GM12875 (cell line): ENCODE measurements at regions not wholly inside any gene's neighbourhood (a gene's known extent, or its start where the extent isn't known, plus 50 kb on each side); places are given as distances from the start of the nearest gene placed in this dataset.
"Not testable (repeated sequence)": the region's sequence is repeated elsewhere in the genome, so short reads cannot be mapped to it uniquely, and the experiment has no call there.

Experiments used
- H3K4me3 ChIP-seq: one replicate; pipeline ENCODE4 v1.5.1; 2011; ENCODE audit warnings: low read depth, low read length, control low read depth
- CTCF ChIP-seq: IDR thresholded peaks from 2 replicates; pipeline ENCODE4 v1.5.1; 2011; ENCODE audit warnings: low read depth, mild to moderate bottlenecking, control low read depth, inconsistent platforms, low read length, moderate library complexity, borderline replicate concordance; ENCODE audit not compliant: insufficient read depth

DNA sequence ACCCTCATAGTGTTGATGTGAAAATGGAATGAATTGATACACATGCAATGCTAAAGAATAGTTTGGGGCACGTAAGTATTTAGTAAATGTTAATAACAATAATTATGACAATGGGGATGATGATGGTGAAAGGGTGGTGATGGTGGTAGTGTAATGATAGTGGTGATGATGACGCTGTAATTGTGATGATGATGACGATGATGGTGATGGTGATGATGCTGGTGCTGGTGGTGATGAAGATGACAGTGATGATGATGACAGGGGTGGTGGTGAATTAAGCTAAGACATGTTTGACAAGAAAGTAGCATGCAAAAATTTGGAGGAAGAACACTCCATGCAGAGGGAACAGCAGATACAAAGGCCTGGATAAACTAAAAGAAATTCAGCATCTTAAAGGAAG lies 364.4 kb upstream of the API5 start:
- no peak for TF ChIP-seq CTCF
- no peak overlapping the region for H3K4me3 ChIP-seq

DNA sequence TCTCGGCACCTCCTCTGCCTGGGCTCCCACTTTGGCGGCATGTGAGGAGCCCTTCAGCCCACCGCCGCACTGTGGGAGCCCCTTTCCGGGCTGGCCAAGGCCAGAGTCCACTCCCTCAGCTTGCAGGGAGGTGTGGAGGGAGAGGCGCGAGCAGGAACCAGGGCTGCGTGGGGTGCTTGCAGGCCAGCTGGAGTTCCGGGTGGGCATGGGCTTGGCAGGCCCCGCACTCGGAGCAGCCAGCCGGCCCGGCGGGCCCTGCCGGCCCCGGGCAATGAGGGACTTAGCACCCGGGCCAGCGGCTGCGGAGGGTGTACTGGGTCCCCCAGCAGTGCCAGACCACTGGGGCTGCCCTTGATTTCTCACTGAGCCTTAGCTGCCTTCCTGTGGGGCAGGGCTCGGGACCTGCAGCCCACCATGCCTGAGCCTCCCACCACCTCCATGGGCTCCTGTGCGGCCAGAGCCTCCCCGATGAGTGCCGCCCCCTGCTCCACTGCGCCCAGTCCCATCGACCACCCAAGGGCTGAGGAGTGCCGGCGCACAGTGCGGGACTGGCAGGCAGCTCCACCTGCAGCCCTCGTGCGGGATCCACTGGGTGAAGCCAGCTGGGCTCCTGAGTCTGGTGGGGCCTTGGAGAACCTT lies 361.9 kb upstream of the API5 start:
- H3K4me3 ChIP-seq: not testable (repeated sequence)

GRCh38 chr11:42951266-42951665 lies 360.5 kb upstream of the API5 start:
- no peak overlapping the region for H3K4me3 ChIP-seq
- TF ChIP-seq CTCF: no peak

- TF ChIP-seq CTCF: no peak
- no peak overlapping the region for H3K4me3 ChIP-seq
Measured at GRCh38 chr11:42957831-42958230, 354.0 kb upstream of the API5 start.

DNA sequence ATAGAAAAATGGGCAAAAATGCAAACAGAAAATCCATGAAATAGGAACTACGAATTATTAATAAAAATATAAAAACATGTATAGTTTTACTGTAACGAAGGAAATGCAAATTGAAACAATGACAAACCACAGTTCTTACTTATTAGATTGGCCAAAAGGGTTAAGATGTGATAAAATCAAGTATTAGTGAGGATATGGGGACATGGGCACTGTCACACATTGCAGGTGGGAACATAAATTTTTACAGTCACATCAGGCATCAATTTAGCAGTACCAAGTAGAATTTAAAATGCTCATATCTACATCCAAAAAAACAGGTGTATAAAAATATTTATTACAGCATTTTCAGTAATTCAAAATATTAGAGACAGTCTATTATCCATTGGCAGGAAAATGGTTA lies 353.2 kb upstream of the API5 start:
- H3K4me3 ChIP-seq: no peak overlapping the region
- TF ChIP-seq CTCF: no peak

- no peak overlapping the region for H3K4me3 ChIP-seq
- no peak for TF ChIP-seq CTCF
Measured at GRCh38 chr11:42960521-42961088, 351.2 kb upstream of the API5 start.

DNA sequence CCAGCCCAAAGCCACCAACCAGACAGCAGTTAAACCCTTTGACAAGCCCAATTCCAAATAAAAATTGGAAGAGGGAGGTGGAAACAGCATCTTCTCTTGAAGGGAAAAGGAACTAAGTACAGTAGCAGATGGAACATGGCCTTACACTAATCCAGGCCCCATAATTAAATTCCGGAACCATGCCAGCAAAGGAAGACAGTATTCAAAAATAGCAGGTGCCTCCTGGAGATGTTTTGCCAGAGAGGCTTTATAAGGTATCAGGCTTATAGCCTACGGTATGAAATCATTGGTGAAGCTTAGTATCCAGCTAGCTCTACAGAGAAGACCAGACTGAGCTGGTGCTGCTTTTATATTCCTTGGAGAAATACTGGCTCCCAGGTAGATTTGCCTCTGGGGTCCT lies 344.1 kb upstream of the API5 start:
- H3K4me3 ChIP-seq: no peak overlapping the region
- TF ChIP-seq CTCF: no peak
